HG03139 (cell line): ENCODE measurements at regions not wholly inside any gene's neighbourhood (a gene's known extent, or its start where the extent isn't known, plus 50 kb on each side); places are given as distances from the start of the nearest gene placed in this dataset.

Experiments
- ATAC-seq: cut with Tn5 transposase; IDR thresholded peaks from one replicate; pipeline ENCODE4 v1.9.1; 2021; ENCODE audit not compliant: unreplicated experiment

- ATAC-seq, result no peak
Observed at GRCh38 chr5:3811116-3811515, 215.5 kb downstream of the IRX1 start.

GRCh38 chr5:3818624-3819023 is 223.0 kb downstream of the IRX1 start:
- no peak for ATAC-seq

- no peak for ATAC-seq
Observed at GRCh38 chr5:3825531-3826451, 230.2 kb downstream of the IRX1 start.

GRCh38 chr5:3827624-3828023 is 232.0 kb downstream of the IRX1 start:
- no peak for ATAC-seq

- ATAC-seq, result no peak
Observed at GRCh38 chr5:3828761-3829160, 233.1 kb downstream of the IRX1 start.

- no peak for ATAC-seq
Observed at GRCh38 chr5:3833566-3833965, 237.9 kb downstream of the IRX1 start.

GRCh38 chr5:3835811-3836210 is 240.2 kb downstream of the IRX1 start:
- ATAC-seq, result no peak

GRCh38 chr5:3836528-3836927 is 240.9 kb downstream of the IRX1 start:
- no peak for ATAC-seq

GRCh38 chr5:3837506-3837905 is 241.9 kb downstream of the IRX1 start:
- no peak for ATAC-seq

- ATAC-seq, result no peak
Observed at GRCh38 chr5:3839151-3839550, 243.5 kb downstream of the IRX1 start.

GRCh38 chr5:3842591-3842990 is 247.0 kb downstream of the IRX1 start:
- no peak for ATAC-seq

- no peak for ATAC-seq
Observed at GRCh38 chr5:3843706-3844105, 248.1 kb downstream of the IRX1 start.

GRCh38 chr5:3844266-3844665 is 248.6 kb downstream of the IRX1 start:
- ATAC-seq, result no peak

GRCh38 chr5:3845230-3845629 is 249.6 kb downstream of the IRX1 start:
- ATAC-seq, result no peak

- ATAC-seq, result no peak
Observed at GRCh38 chr5:3852161-3852916, 256.7 kb downstream of the IRX1 start.

- ATAC-seq, result no peak
Observed at GRCh38 chr5:3853362-3853761, 257.7 kb downstream of the IRX1 start.

GRCh38 chr5:3854188-3854821 is 258.7 kb downstream of the IRX1 start:
- ATAC-seq, result no peak

GRCh38 chr5:3856036-3856435 is 260.4 kb downstream of the IRX1 start:
- ATAC-seq, result no peak

- no peak for ATAC-seq
Observed at GRCh38 chr5:3858524-3858923, 262.9 kb downstream of the IRX1 start.

GRCh38 chr5:3862906-3863305 is 267.3 kb downstream of the IRX1 start:
- no peak for ATAC-seq

- ATAC-seq, result no peak
Observed at GRCh38 chr5:3875144-3875543, 279.5 kb downstream of the IRX1 start.

GRCh38 chr5:3878267-3878666 is 282.6 kb downstream of the IRX1 start:
- no peak for ATAC-seq
